8988T (cell line): ENCODE measurements at regions not wholly inside any gene's neighbourhood (a gene's known extent, or its start where the extent isn't known, plus 50 kb on each side); places are given as distances from the start of the nearest gene placed in this dataset.

Experiments
- DNase-seq: peaks from one replicate; pipeline ENCODE4 v3.0.0; 2011

GRCh38 chr18:47593744-47594472, 336.6 kb downstream of the SMAD2 start:
- no peak for DNase-seq

- DNase-seq, result no peak
Observed at GRCh38 chr18:47591429-47591828, 339.0 kb downstream of the SMAD2 start.

- no peak for DNase-seq
Observed at GRCh38 chr18:47587587-47587986, 336.1 kb upstream of the SKOR2 start.

DNA sequence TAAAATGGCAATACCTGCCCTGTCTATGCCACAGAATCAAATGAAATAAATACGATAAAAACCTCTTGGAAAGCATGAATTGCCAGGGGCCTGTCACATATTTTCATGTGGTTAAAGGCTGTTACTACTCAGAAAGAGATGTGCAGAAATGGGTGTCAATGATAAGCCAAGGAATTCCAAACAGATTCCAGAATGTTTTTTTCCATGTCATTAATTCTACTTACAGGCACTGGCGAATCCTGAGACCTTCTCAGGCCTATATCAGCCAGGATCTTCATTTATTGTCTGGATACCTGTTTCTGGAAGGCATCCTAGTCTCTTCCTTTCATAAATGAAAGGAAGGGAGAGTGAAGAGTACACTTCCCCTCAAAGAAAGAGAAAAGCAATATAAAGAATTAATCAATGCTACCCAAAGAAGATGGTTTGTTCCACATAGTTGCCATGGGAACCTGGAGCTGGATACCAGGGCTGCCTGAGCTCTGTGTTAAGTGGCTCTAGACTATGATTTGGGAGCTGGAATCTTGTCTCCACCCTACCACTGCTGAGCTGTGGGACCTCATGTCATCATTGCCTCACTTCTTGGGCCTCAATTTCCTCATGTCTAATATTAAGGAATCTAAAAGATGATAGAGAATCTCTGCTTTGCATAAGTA, 335.1 kb upstream of the SKOR2 start:
- no peak for DNase-seq

DNA sequence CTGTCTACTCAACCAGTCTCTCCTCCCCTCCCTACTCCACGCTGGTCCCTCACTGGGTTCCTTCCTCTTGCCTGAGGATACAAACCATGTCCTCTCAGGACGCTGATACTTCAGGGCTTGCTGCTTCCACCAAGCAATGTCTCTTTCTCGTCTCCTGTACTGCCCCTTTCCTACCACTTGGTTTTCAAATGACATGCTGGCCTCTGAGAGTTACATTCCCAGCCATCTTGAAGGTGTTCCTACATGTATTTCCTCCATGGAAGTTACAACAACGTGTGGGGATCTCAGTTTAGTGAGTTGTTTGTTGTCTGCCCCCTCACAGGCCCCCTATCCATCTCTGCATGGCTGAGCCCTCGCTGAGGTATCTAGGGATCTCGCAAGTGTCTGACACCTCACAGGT, 334.5 kb upstream of the SKOR2 start:
- DNase-seq, result no peak

GRCh38 chr18:47585136-47585535, 333.7 kb upstream of the SKOR2 start:
- no peak for DNase-seq

DNA sequence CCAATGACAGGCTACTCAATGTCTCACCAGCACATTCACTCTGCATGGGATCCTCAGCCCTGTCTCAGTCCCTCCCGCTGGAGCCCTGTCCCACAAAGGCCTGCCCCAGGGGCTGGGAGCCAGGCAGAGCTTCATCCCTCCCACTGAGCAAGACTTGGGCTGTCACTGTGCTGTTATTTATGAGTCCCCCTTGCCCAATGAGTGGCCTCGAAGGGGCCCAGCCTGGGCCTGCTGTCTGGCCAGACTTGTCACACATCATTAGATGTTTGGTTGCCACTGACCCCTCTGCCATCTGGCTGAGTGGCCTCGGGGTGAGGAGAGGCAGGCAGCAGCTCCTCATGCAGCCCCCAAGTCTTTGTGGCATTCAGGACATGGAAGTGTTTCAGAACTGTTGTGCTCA, 330.6 kb upstream of the SKOR2 start:
- no peak for DNase-seq

DNA sequence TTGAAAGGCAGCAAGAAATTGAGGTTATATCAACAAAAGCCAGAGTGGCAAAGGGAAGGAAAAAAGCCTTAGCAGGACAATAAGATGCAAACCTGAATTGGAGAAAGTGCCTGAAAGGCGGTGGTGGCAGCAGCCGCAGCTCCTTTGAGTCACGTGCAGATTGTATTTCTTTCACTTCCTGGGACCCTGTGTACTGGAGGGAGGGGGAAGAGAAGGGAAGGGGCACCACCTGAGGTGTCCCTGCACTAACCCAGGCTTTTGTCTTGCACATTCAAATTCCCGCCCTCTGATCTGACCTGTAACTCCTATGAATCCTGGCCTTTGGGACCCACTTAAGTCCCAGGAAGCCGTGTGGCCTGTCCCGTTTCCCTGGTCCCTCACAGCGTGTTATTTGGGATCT, 326.1 kb upstream of the SKOR2 start:
- no peak for DNase-seq

DNA sequence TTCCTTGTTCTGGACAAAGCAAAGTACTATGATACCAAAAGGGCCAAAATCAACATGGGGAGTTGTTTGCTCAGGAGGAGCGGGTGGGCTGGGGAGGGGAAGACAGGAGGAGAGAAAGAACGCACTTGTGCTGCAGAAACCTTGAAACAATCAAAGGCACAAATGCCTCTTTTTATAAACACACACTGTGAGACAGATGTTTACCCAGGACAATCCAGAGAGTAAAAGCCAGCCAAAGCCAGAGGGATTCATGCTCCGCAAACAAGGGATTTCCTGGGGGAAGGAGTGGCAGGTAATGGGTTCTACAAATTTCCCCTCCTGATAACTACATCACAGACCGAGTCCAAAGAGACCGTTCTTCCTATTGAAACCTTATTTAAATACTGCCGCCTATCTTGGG, 323.5 kb upstream of the SKOR2 start:
- DNase-seq, result no peak

- no peak for DNase-seq
Observed at GRCh38 chr18:47571957-47572356, 320.5 kb upstream of the SKOR2 start.

- no peak for DNase-seq
Observed at GRCh38 chr18:47566809-47567208, 315.3 kb upstream of the SKOR2 start.

DNA sequence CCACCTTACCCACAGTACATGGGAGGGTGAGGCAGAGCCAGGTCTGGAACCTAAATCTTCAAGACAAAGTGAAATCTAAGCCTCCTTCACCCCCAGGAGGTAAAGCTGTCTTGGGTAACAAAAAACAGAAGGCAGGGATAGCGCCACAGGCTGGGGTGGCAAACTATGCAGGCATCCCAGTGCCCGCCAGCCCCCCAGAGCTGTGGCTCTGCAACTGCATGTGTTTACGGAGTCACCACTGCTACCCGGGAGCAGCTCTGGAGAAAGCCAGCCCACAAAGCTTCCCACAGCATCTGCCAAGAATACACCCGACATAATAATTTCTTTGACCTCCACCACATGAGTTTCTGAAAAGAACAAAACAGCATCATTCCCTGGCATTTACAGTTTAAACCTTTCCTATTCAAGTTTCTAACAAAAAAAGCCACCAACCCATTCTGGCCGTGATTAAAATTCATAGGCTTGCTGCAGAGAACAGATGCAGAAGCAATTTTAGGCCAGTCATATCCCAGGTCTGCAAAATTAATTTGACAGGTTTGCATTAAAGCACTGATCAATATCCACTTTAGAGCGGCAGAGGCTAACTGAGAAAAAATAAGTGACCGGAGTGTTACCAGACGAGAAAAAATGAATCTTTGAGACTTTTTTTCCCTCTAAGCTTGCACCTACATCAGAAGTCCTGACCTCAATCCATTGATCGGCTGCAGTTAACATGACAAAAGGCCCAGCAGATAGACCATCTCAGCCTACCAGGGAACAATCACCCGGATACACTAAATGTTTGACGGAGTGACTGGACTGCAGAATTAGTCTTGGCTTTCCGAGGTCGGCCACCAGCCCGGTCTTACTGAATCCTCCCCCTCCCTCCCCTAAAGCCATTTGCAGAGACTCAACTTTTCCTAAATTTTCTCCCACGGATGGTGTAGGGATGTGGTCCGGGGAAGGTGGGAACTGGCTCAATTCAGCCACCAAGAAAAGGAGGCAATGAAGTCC, 309.6 kb upstream of the SKOR2 start:
- no peak for DNase-seq

- DNase-seq, result no peak
Observed at GRCh38 chr18:47558110-47558750, 306.8 kb upstream of the SKOR2 start.

DNA sequence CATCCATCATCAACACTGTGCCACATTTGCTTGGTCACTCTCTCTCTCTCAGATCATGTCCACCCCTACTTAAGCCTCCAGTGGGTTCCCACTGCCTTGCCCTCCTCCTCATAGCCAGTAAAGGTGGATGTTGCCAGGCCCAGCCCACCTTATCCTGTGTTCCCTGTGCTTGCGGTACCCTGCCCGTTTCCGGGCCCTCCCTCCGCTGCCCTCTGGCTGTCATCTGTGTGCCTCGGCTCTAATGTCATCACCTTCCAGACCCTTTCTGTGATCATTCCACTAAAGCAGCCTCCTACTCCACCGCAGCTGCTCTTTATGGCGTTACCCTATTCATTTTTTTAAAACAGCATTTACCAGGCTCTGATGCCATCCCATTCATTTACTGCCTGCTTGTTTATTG, 305.7 kb upstream of the SKOR2 start:
- DNase-seq, result no peak

- no peak for DNase-seq
Observed at GRCh38 chr18:47552783-47553182, 301.3 kb upstream of the SKOR2 start.

- DNase-seq, result no peak
Observed at GRCh38 chr18:47550611-47551010, 299.2 kb upstream of the SKOR2 start.

DNA sequence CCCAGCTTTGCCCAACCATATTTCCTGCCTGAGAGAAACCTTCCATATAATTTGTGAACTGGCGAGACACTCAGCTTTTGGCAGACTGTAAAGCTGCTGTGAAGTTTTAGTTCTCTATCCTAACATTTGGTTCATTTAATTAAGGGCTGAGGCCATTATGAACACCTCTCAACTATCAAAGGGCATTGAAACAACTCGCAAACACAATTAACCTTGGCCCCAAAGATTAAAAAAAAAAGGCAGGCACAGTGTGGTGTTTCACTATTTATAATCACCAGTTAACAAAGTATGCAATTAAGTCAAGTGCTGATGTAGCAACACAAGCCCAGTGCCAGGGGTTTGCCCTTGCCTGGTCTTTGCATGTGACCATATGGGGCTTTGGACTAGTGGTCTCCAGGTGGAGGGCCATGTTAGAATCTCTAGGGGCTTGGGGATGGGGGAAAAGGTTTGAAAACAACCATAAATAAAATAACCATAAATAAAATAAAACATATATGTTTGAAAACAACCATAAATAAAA, 297.6 kb upstream of the SKOR2 start:
- no peak for DNase-seq

- DNase-seq, result no peak
Observed at GRCh38 chr18:47547539-47548202, 296.2 kb upstream of the SKOR2 start.

GRCh38 chr18:47545613-47546012, 294.2 kb upstream of the SKOR2 start:
- no peak for DNase-seq

DNA sequence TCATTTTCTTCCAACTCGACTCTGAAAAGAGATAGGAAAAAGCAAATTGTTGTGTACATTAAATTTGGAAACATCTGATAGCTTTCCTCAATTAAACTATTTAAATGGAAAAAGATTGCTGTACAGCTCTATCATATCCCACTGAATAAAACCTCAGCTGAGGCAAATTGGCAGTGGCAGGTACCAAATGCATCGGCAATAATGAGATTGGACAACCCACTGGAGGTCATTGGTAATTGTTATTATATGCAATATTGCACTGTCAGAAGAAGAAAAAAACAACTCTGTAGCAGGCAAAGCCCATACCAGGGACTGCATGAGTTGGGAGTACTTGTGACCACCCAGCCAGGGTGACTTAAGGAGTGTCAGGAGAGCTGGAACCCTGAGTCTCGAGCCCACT, 291.6 kb upstream of the SKOR2 start:
- DNase-seq, result no peak

DNA sequence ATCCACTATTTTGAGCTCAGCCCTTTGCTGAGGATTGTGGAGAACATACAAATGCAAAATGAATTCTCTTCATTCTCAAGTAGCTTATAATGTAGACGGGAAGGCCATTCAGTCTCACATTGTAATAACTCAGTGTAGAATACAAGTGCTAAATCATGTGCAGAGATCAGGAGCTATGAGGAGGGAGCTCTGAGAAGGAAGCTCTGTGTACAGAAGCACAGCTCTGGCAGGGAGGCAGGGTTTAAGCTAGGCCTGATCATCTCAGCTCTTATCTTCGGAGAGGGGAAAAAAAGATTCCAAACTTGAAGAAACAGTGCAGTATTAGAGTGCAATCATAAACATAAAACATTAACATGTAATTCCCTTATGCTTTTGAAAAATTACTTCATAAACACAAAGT, 291.1 kb upstream of the SKOR2 start:
- no peak for DNase-seq

GRCh38 chr18:47531717-47532116, 280.3 kb upstream of the SKOR2 start:
- DNase-seq, result peak; percentile 28
